OCI-LY3 (cell line): ENCODE measurements at regions not wholly inside any gene's neighbourhood (a gene's known extent, or its start where the extent isn't known, plus 50 kb on each side); places are given as distances from the start of the nearest gene placed in this dataset.

ENCODE experiments used
- EZH2phosphoT487 ChIP-seq: fragments of 200-600 bp; shearing (Covaris generic); IDR thresholded peaks from 2 replicates; pipeline ENCODE4 v1.6.1; 2018; ENCODE audit warnings: antibody characterized with exemption, mixed run types, low read depth
- TF ChIP-seq, protein P1 (sequence below): fragments of 200-600, 300-600 bp; sonication (generic); IDR thresholded peaks from 2 replicates; pipeline ENCODE4 v1.5.1; 2014; ENCODE audit warnings: antibody characterized with exemption, low read length, low read depth

DNA sequence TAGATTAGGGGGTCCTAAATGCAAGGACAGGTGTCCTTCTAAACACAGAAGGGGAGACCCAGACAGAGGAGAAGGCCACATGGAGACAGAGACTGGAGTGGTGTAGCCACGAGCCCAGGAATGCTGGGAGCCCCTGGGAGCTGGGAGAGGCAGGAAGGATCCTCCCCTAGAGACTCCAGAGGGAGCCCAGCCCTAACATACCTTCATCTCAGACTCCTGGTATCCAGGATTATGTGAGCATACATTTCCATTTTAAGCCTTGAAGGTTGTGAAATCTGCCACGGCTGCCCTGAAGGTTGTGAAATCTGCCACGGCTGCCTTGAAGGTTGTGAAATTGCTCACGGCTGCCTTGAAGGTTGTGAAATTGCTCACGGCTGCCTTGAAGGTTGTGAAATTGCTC lies 148.4 kb downstream of the ASMT start:
- TF ChIP-seq, protein P1, sequence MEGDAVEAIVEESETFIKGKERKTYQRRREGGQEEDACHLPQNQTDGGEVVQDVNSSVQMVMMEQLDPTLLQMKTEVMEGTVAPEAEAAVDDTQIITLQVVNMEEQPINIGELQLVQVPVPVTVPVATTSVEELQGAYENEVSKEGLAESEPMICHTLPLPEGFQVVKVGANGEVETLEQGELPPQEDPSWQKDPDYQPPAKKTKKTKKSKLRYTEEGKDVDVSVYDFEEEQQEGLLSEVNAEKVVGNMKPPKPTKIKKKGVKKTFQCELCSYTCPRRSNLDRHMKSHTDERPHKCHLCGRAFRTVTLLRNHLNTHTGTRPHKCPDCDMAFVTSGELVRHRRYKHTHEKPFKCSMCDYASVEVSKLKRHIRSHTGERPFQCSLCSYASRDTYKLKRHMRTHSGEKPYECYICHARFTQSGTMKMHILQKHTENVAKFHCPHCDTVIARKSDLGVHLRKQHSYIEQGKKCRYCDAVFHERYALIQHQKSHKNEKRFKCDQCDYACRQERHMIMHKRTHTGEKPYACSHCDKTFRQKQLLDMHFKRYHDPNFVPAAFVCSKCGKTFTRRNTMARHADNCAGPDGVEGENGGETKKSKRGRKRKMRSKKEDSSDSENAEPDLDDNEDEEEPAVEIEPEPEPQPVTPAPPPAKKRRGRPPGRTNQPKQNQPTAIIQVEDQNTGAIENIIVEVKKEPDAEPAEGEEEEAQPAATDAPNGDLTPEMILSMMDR: no peak
- TF ChIP-seq EZH2phosphoT487: no peak
